GM18517 (cell line): ENCODE measurements at regions not wholly inside any gene's neighbourhood (a gene's known extent, or its start where the extent isn't known, plus 50 kb on each side); places are given as distances from the start of the nearest gene placed in this dataset.
"Not testable (repeated sequence)": the region's sequence is repeated elsewhere in the genome, so short reads cannot be mapped to it uniquely, and the experiment has no call there.

Experiments
- ATAC-seq: cut with Tn5 transposase; IDR thresholded peaks from one replicate; pipeline ENCODE4 v1.9.1; 2021; ENCODE audit warnings: mild to moderate bottlenecking, moderate library complexity; ENCODE audit not compliant: unreplicated experiment

- no peak for ATAC-seq
These were observed 1090.0 kb downstream of the EPHA7 start for GRCh38 chr6:92329208-92329847.

- no peak for ATAC-seq
These were observed 1104.0 kb downstream of the EPHA7 start for GRCh38 chr6:92315312-92315711.

- no peak for ATAC-seq
These were observed 1122.3 kb downstream of the EPHA7 start for GRCh38 chr6:92297101-92297500.

DNA sequence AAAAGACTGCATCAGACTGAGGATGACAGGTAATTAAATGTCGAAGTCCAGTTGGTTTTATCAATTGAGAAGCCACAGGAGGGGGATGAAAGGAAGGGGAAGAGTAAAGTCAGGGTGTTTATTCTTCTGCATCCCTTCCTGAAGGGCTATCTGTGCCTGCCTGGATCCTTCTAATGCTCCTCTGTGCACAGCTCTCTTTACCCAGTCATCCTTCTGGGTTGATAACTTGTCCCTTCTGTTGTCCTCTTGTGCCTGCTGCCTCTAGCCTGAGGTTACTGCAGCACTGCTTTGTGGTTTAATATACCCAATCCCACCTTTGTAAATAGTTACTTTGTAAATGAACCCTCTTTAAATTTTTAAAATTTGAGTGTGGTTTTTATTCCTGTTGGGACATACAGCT, 1127.3 kb downstream of the EPHA7 start:
- ATAC-seq, result no peak

DNA sequence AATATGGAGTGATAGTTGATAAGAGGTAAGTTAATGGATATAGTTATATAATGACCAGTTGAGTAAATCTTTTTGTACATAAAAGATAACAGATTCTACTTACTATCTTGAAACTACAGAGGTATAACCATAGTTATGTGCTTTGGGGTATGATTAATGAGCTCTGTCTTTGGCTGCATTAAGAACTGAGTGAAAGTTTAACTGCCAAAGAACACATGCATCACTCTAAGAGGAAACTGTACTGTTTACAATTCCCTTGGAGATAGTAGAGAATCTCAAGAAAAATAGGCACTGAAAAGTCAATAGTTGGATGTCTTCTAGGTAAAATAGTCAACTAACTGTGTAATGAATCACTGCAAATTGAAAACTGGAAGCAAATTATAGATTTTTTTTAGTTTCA, 1129.5 kb downstream of the EPHA7 start:
- ATAC-seq, result no peak

DNA sequence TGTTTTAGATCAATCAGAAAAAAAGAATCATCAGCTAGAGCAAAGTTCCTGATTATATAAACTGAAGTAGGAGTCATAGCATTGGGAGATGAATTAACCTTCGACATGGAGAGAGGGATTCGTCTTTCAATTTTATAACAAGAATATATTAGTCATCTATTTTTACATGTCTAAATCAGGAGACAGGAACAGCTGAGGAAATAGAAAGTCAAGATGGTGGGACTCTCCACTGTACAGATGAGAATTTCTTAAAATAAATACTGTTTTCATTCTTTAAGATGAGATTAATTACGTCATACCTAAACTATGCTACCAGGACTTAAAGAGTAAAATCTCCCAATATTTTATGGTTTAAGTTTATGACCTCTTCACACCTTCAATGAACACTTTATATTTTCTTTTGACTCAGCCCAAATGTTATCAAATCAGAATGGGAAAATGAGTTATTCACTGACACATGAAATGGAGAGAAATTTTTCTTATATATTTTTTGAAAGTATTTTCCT, 1137.7 kb downstream of the EPHA7 start:
- ATAC-seq, result no peak

- ATAC-seq, result no peak
These were observed 1144.2 kb downstream of the EPHA7 start for GRCh38 chr6:92275150-92275549.

GRCh38 chr6:92274588-92274987, 1144.8 kb downstream of the EPHA7 start:
- no peak for ATAC-seq

DNA sequence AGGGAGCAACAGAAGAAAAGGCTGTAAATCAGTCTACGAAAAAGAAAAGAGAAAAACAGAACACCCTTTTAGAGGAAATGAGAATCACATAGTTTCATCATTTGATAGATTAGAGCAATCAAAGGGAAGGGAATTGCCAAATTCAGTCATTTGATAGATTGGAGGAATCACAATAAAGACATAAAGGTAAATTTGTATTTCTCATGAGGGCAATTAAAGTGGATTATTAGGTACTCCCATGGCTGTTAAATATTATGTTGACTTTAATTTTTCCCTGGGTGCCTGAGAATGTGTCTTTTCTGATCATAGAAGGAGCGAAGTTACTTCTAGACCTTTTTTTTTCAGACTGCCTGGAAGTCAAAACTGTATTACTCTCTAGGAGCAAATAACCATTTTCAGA, 1145.7 kb downstream of the EPHA7 start:
- no peak for ATAC-seq

DNA sequence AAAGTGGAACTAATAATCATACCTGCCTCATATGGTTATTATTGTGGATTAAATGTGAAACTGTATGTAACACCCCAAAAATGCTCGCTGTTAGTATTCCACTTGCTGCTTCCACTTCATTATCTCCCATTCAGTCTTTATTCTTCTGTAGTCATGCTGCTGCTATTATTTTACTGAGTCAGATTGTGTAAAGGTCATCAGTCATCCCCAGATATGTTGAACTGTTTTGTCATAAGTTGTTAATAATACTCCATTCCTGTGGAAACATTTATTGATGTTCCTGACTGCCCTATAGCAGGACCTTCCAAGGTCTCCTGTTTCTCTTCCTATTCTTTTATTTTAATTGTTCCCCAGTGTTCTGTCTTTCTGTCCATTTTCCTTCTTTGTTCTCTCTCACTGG, 1148.3 kb downstream of the EPHA7 start:
- ATAC-seq, result no peak

DNA sequence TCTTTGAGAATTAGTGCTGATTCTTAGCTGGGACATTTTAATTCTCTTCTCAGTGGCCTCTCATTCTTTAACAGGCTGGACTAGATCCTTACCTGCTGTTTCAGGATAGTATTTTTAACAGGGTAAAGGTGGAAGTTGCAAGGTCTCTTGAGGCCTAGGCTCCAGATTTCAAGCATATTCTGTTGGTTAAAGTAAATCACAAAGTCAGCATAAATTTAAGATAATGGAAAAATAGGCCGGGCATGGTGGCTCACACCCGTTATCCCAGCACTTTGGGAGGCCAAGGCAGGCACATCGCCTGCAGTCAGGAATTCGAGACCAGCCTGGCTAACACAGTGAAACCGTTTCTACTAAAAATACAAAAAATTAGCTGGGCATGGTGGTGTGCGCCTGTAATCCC, 1149.0 kb downstream of the EPHA7 start:
- ATAC-seq, result no peak

DNA sequence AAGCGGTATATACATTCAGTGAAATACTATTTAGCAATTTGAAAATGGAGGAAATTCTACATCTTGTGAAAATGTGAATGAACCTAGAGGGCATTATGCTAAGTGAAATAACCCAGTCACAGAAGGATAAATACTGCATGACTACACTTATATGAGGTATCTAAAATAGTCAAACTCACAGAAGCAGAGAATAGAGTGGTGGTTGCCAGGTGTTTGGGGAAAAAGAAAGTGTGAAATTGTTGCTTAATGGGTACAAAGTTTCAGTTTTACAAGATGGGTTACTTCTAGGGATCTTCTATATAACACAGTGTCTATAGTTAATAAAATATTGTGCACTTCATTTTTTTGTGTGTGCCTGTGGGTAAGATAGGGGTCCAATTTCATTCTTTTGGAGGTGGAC, 1152.0 kb downstream of the EPHA7 start:
- no peak for ATAC-seq

- no peak for ATAC-seq
These were observed 1155.5 kb downstream of the EPHA7 start for GRCh38 chr6:92263864-92264263.

- no peak for ATAC-seq
These were observed 1160.2 kb downstream of the EPHA7 start for GRCh38 chr6:92259171-92259570.

DNA sequence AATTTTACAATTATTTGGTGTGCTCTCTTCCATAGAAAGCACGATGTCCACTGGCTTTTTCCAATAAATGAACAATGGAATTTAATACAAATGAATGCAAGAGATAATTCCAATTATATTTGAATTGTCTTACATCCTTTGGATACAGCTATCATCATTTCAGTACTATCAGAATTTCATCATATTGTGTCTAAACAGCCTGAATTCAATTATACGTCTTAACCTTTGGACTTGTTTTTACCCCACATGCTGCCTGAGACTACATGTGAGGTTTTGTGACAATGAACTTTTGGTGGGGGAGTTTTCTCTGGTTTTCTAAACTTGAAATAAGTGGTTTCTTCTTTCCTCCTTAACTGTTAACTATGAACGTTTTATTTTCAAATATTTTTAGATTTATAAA, 1176.0 kb downstream of the EPHA7 start:
- ATAC-seq, result no peak

GRCh38 chr6:92231171-92231701, 1188.1 kb downstream of the EPHA7 start:
- no peak for ATAC-seq

DNA sequence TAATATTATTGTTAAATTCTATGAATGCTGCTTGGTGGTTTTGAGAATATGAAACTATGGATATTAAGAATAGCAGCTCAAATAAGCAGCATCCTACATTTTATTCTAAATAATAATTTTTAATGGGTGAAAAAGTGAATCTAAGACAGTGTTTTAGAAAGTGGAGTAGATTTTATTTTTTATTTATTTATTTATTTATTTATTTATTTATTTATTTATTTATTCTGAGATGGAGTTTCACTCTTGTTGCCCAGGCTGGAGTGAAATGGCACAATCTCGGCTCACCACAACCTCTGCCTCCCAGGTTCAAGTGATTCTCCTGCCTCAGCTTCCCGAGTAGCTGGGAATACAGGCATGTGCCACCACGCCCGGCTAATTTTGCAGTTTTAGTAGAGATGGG, 1199.4 kb downstream of the EPHA7 start:
- not testable (repeated sequence) for ATAC-seq

- ATAC-seq, result no peak
These were observed 1202.6 kb downstream of the EPHA7 start for GRCh38 chr6:92216717-92217116.

- ATAC-seq, result no peak
These were observed 1217.7 kb downstream of the EPHA7 start for GRCh38 chr6:92201618-92202017.

DNA sequence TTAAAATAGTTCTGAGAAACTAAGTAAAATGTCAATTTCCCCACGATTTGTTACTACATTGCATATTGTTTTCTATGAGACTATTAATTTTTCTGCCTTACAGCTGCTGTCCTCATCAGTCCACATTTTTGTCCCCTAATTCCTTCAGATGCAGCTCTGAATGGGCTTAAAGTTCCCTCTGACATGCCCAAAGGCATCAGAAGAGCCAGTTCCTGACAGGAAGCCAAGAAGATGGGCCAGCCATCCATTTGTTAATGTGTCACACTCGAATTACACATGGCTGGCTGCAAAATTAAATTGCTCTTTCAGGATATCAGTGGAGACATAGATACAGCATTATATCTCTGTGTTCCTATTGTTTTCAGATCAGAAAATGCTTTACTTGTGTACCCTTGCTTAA, 1223.0 kb downstream of the EPHA7 start:
- no peak for ATAC-seq

GRCh38 chr6:92195796-92196195, 1223.6 kb downstream of the EPHA7 start:
- no peak for ATAC-seq

DNA sequence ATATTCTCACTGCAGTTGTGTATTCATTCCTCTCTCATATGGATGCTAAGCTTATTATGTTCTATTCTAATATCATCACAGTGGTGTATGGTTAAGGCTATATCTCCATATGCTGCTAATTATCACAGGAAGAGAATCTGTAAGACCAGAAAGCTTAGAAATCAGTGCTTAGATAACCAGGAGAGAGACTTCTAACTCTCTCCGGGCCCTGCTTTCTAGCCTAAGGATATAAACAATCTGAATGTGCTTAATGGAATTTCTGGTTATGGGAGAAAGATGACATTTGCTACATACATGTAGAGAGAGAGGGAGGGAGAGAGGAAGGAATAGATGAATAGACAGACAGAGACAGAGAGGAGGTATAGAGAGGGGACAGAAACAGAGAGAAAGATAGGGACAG, 1231.3 kb downstream of the EPHA7 start:
- no peak for ATAC-seq

DNA sequence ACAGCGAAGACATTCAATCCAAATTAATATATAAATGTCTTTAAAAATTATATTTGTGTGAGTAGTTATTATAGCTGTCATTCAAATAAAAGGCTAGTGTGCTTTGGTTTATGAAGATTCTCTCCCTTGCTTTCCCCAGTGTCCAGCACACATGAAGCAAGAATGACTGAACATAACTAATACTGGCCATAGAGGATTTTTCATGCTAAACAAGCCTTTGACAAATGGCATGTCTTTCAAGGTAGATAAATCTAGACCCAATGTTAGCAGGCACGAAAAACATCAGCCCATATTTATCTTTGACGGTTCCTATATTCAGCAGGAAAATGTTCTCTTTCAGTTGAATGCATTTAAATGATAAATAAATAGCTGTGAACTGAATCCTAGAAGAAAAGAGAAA, 1234.4 kb downstream of the EPHA7 start:
- no peak for ATAC-seq
